K562 (cell line): ENCODE measurements at regions not wholly inside any gene's neighbourhood (a gene's known extent, or its start where the extent isn't known, plus 50 kb on each side); places are given as distances from the start of the nearest gene placed in this dataset.
A peak's percentile ranks its signal among the peaks of the same experiment; 100 is the strongest.

ENCODE experiments used
- ATAC-seq: fragments of 200-7000 bp; cut with Tn5 transposase; 3 replicates; pipeline ENCODE4 v1.9.1; 2020; ENCODE audit warnings: moderate library complexity
- BruUV-seq: library from RNA; stranded (reverse); fragments of 400-500 nt; replicated peaks from 2 replicates; lab custom pipeline; 2021; lab: Mats Ljungman, UMichigan
- CTCF ChIA-PET: fragments of 300-600 bp; formaldehyde crosslinking; extraction: SDS; loops from one replicate; lab custom pipeline; 2021; ENCODE audit warnings: low intra/inter-chr PET ratio; lab: Yijun Ruan, JAX
- POLR2A ChIA-PET: fragments of 300-600, 350-650 bp; sonication (Branson Sonifier 250); formaldehyde crosslinking; extraction: SDS; loops from one replicate; lab custom pipeline; 2021; ENCODE audit warnings: antibody characterized with exemption, inconsistent platforms; lab: Yijun Ruan, JAX
- DNase-seq, 4 experiments: peaks; one replicate each; pipeline versions ENCODE4 v3.0.0 to v3.0.0-alpha.2; 2011 to 2018; ENCODE audit warnings: low spot score in 3 of 4, mixed read lengths in 3 of 4; ENCODE audit errors: extremely low read depth in 1 of 4
- FAIRE-seq: peaks from 2 replicates; lab custom pipeline; 2011; peaks lifted over from hg19 to GRCh38; lab: Jason Lieb, UNC
- H2AFZ ChIP-seq: 2 replicates; pipeline ENCODE4 v1.6.0; 2011; ENCODE audit warnings: low read depth, low read length, control low read depth, inconsistent platforms
- H3K27ac ChIP-seq: fragments of 200-600 bp; 3 replicates; pipeline ENCODE4 v1.8.0; 2011; ENCODE audit warnings: low read depth, mild to moderate bottlenecking, control low read depth, inconsistent platforms, low read length, moderate library complexity, mixed read lengths; ENCODE audit errors: extremely low read depth
- H3K27me3 ChIP-seq, 2 experiments: fragments of 300-600 bp in 1 of 2; 2 replicates in 1 of 2; 3 replicates in 1 of 2; pipeline versions ENCODE4 v1.6.0 to v1.8.0; 2011; ENCODE audit warnings: inconsistent platforms in 2 of 2, low read length in 2 of 2, mild to moderate bottlenecking in 1 of 2, mixed read lengths in 1 of 2, moderate library complexity in 1 of 2; ENCODE audit not compliant: control insufficient read depth in 2 of 2, insufficient read depth in 2 of 2
- H3K36me3 ChIP-seq: fragments of 300-600 bp; 3 replicates; pipeline ENCODE4 v1.8.0; 2011; ENCODE audit warnings: mild to moderate bottlenecking, low read length, inconsistent platforms; ENCODE audit not compliant: control insufficient read depth, insufficient read depth
- H3K4me1 ChIP-seq, 2 experiments: fragments of 200-600 bp in 1 of 2; replicated peaks in 1 of 2; 2 replicates in 1 of 2; 3 replicates in 1 of 2; pipeline versions ENCODE4 v1.5.1 to v1.8.0; 2011; ENCODE audit warnings: inconsistent platforms in 2 of 2, low read length in 2 of 2, mild to moderate bottlenecking in 1 of 2, mixed read lengths in 1 of 2, moderate library complexity in 1 of 2; ENCODE audit not compliant: control insufficient read depth in 2 of 2, insufficient read depth in 2 of 2
- H3K4me2 ChIP-seq: 2 replicates; pipeline ENCODE4 v1.6.1; 2011; ENCODE audit warnings: low read length, control low read depth, inconsistent platforms, mixed read lengths; ENCODE audit not compliant: insufficient read depth
- H3K4me3 ChIP-seq: fragments of 200-600 bp; sonication (generic), shearing (Covaris generic); 2 replicates; pipeline ENCODE4 v1.5.1; 2016; ENCODE audit warnings: control low read depth, inconsistent platforms
- H3K79me2 ChIP-seq: fragments of 200-600 bp; 3 replicates; pipeline ENCODE4 v1.8.0; 2011; ENCODE audit warnings: low read length, inconsistent platforms; ENCODE audit not compliant: control insufficient read depth, insufficient read depth
- H3K9ac ChIP-seq, 2 experiments: 2 replicates each; pipeline versions ENCODE4 v1.6.0 to v1.6.1; 2011; ENCODE audit warnings: low read depth in 2 of 2, low read length in 2 of 2, control low read depth in 1 of 2, inconsistent platforms in 1 of 2, mild to moderate bottlenecking in 1 of 2, mixed read lengths in 1 of 2; ENCODE audit not compliant: insufficient read depth in 1 of 2
- H3K9me1 ChIP-seq: one replicate; pipeline ENCODE4 v1.6.0; 2011; ENCODE audit warnings: inconsistent platforms, mild to moderate bottlenecking, low read length, moderate library complexity; ENCODE audit not compliant: control insufficient read depth, insufficient read depth
- H3K9me3 ChIP-seq: replicated peaks from 2 replicates; pipeline ENCODE4 v1.5.1; 2011; ENCODE audit warnings: low read depth, low read length, inconsistent platforms; ENCODE audit not compliant: control insufficient read depth, insufficient read depth
- H4K20me1 ChIP-seq: replicated peaks from 2 replicates; pipeline ENCODE4 v1.6.1; 2011; ENCODE audit warnings: low read length, inconsistent platforms, mixed read lengths; ENCODE audit not compliant: control insufficient read depth, insufficient read depth
- AFF1 ChIP-seq, 2 experiments: fragments of 450-650 bp; IDR thresholded peaks; 2 replicates each; pipeline ENCODE4 v1.6.1; 2018; ENCODE audit warnings: mild to moderate bottlenecking in 2 of 2, low read depth in 1 of 2; ENCODE audit not compliant: partially characterized antibody in 2 of 2
- ARID3B ChIP-seq: fragments of 250-450 bp; sonication (Bioruptor Pico); IDR thresholded peaks from 2 replicates; pipeline ENCODE4 v1.4.0; 2020; ENCODE audit warnings: borderline replicate concordance
- BRD4 ChIP-seq: fragments of 200-600 bp; sonication (generic); IDR thresholded peaks from 2 replicates; pipeline ENCODE4 v1.6.1; 2017; ENCODE audit warnings: inconsistent platforms
- BRD9 ChIP-seq: fragments of 450-650 bp; IDR thresholded peaks from 2 replicates; pipeline ENCODE4 v1.6.1; 2018; ENCODE audit warnings: low read depth; ENCODE audit not compliant: partially characterized antibody
- CTBP1 ChIP-seq: fragments of 450-650 bp; IDR thresholded peaks from 2 replicates; pipeline ENCODE4 v1.6.1; 2016; ENCODE audit warnings: borderline replicate concordance
- HLTF ChIP-seq: fragments of 450-650 bp; IDR thresholded peaks from 2 replicates; pipeline ENCODE4 v1.6.1; 2016
- NCOA6 ChIP-seq: fragments of 450-650 bp; IDR thresholded peaks from 2 replicates; pipeline ENCODE4 v1.6.1; 2017; ENCODE audit warnings: mild to moderate bottlenecking
- NR1H2 ChIP-seq: sonication (generic); formaldehyde crosslinking; IDR thresholded peaks from 2 replicates; pipeline ENCODE4 v1.4.0; 2020; ENCODE audit warnings: mild to moderate bottlenecking, missing genetic modification reagents
- PTRF ChIP-seq: fragments of 450-650 bp; IDR thresholded peaks from 2 replicates; pipeline ENCODE4 v1.6.1; 2016; ENCODE audit warnings: mild to moderate bottlenecking, missing genetic modification characterization, missing compliant biosample characterization
- RAD51 ChIP-seq: fragments of 450-650 bp; IDR thresholded peaks from 2 replicates; pipeline ENCODE4 v1.7.1; 2016; ENCODE audit warnings: low read depth, mild to moderate bottlenecking, borderline replicate concordance
- ZBTB34 ChIP-seq: fragments of 250-450 bp; sonication (Bioruptor Pico); IDR thresholded peaks from 2 replicates; pipeline ENCODE4 v1.8.0; 2021; ENCODE audit warnings: mild to moderate bottlenecking, moderate library complexity
- ZNF133 ChIP-seq: fragments of 250-450 bp; sonication (Bioruptor Pico); IDR thresholded peaks from 2 replicates; pipeline ENCODE4 v1.4.0; 2020; ENCODE audit warnings: mild to moderate bottlenecking
- ZNF175 ChIP-seq: fragments of 200-800 bp; sonication (Bioruptor generic); IDR thresholded peaks from 2 replicates; pipeline ENCODE4 v1.6.1; 2016; ENCODE audit warnings: low read depth, mild to moderate bottlenecking, missing genetic modification characterization, missing compliant biosample characterization
- WGBS: fragments of 100-300 bp; shearing (Covaris generic); methylation state at CpG from one replicate; pipeline ENCODE4 v1.1.6; 2016; ENCODE audit warnings: low coverage, mixed read lengths; ENCODE audit not compliant: insufficient coverage; ENCODE audit errors: missing lambda C conversion rate; 5-methylcytosine and 5-hydroxymethylcytosine counted together
- in situ Hi-C: fragments of 300-500 bp; cut with MboI; formaldehyde crosslinking; loops from 4 replicates; pipeline ENCODE4 v1.15.0; 2018; ENCODE audit warnings: inconsistent platforms, mixed read lengths
- intact Hi-C: fragments of 100-400 bp; cut with micrococcal nuclease; formaldehyde crosslinking; loops from 2 replicates; pipeline ENCODE4 v1.14.2; 2022

- intact Hi-C loops (no loop called here), in situ Hi-C loops (loop anchor here (10.0 kb wide), 1 partner anchor 191 kb away; the partner anchor contains the start of gene BBS10)
- BruUV-seq: no TSS peak
- ChIA-PET CTCF (no interaction called here), POLR2A (no interaction called here)
- Histone ChIP-seq H4K20me1 (no peaks in the 10 kb centered on the region), H3K9me3 (no peaks in the 10 kb centered on the region), H3K4me3 (no peak overlapping the region), H3K4me2 (no peak overlapping the region), H3K9ac (no peak overlapping the region), H3K27me3 (no peaks in the 10 kb centered on the region), H3K27ac (no peak overlapping the region), H3K4me1 (peaks cover 10 to 23% of the 10 kb centered on the region in 2 experiments), H3K36me3 (no peaks in the 10 kb centered on the region), H3K9me1 (no peaks in the 10 kb centered on the region), H3K79me2 (no peaks in the 10 kb centered on the region), H2AFZ (0 out of 2 replicates have a peak overlapping the region, but pooled peaks have one; percentile 44)
- ATAC-seq (no peak), DNase-seq (no peak), FAIRE-seq (no peak)
- 75% methylated on average over 3 of the region's 3 CpGs for WGBS
- TF ChIP-seq HLTF (no peak), NR1H2 (CRISPR knock-in tag) (no peak), ZNF133 (CRISPR knock-in tag) (no peak), ARID3B (no peak), CTBP1 (no peak), NCOA6 (no peak), ZNF175 (no peak), ZBTB34 (no peak), AFF1 (IDR thresholded peaks at IDR 0.05; ENCODE audit: low read depth in 1 of 2, partially characterized antibody in 2 of 2) (no peak), RAD51 (no peak), BRD4 (no peak), PTRF (tag) (no peak), BRD9 (no peak)
Observed at GRCh38 chr12:76153616-76154015, 69.1 kb upstream of the NAP1L1 start.
